Panc1 (cell line): ENCODE measurements at regions not wholly inside any gene's neighbourhood (a gene's known extent, or its start where the extent isn't known, plus 50 kb on each side); places are given as distances from the start of the nearest gene placed in this dataset.

Experiments
- CTCF ChIP-seq: fragments of 450-650 bp; IDR thresholded peaks from 2 replicates; pipeline ENCODE4 v1.5.1; 2017; ENCODE audit warnings: mild to moderate bottlenecking
- POLR2AphosphoS5 ChIP-seq: IDR thresholded peaks from 2 replicates; pipeline ENCODE4 v1.6.1; 2012; ENCODE audit warnings: mild to moderate bottlenecking, low read depth, low read length, moderate library complexity
- REST ChIP-seq, 2 experiments: IDR thresholded peaks; 2 replicates each; pipeline ENCODE4 v1.6.1; 2011 to 2012; ENCODE audit warnings: low read depth in 2 of 2, control low read depth in 1 of 2, low read length in 1 of 2, mild to moderate bottlenecking in 1 of 2, moderate library complexity in 1 of 2; ENCODE audit not compliant: insufficient read depth in 1 of 2
- SIN3A ChIP-seq: IDR thresholded peaks from 2 replicates; pipeline ENCODE4 v1.6.1; 2012; ENCODE audit warnings: low read depth, mild to moderate bottlenecking, low read length, moderate library complexity, borderline replicate concordance; ENCODE audit not compliant: insufficient read depth
- TCF7L2 ChIP-seq: IDR thresholded peaks from 2 replicates; pipeline ENCODE4 v1.6.1; 2011; ENCODE audit warnings: mild to moderate bottlenecking, low read depth, low read length, inconsistent platforms

- TF ChIP-seq CTCF, result no peak
- TF ChIP-seq REST (IDR thresholded peaks at IDR 0.05; ENCODE audit: insufficient read depth in 1 of 2, low read depth in 2 of 2, low read length in 1 of 2), result no peak
- no peak for TF ChIP-seq POLR2AphosphoS5
- no peak for TF ChIP-seq SIN3A
- no peak for TF ChIP-seq TCF7L2
Observed at GRCh38 chr12:88720785-88721650, 140.7 kb upstream of the KITLG start.
